ENCODE measurements at regions not wholly inside any gene's neighbourhood (a gene's known extent, or its start where the extent isn't known, plus 50 kb on each side); places are given as distances from the start of the nearest gene placed in this dataset.
A peak's percentile ranks its signal among the peaks of the same experiment; 100 is the strongest.

DNA sequence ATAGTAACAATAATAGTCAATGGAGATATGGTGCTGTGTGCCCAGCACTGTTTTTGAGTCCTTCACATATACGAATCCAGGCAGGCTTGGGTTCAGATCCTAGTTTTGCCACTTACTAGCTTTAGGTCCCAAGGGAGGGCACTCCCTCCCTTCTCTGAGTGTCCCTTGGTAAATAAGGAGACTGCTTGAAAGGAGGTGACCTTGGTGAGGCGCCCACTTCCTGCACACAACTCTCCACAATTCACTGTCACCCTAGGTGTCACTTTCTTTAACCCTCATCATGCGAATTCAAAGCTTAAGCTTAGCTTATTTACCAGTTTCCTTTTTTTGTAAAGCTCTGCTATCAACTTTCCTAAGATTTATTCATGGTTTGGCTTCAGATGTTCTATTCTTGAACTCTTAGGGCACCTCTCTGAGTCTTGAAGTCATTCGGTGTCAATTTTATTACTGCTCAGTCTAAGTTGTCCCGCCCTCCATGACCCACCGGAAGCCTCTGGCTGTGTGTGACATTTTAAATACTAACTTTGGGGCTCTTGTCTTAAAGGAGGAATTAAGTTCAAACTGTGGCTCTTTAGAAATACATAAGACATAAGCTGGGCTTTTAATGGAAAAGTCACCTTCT is 170.7 kb upstream of the ZNF618 start:
- Mint-ChIP-seq H3K27me3 (peaks cover 7% of the 10 kb centered on the region), H3K4me1 (no peaks in the 10 kb centered on the region), H3K4me3 (no peak overlapping the region), H3K27ac (no peak overlapping the region), H3K36me3 (no peaks in the 10 kb centered on the region), H3K9me3 (peaks cover 6 to 8% (median 7%) of the 10 kb centered on the region in 3 donors)

GRCh38 chr9:113705928-113706519 is 170.1 kb upstream of the ZNF618 start:
- no peaks in the 10 kb centered on the region for H3K36me3 Mint-ChIP-seq
- H3K27ac Mint-ChIP-seq = no peak overlapping the region
- peaks cover 7% of the 10 kb centered on the region for H3K27me3 Mint-ChIP-seq
- H3K4me3 Mint-ChIP-seq = no peak overlapping the region
- H3K4me1 Mint-ChIP-seq = no peaks in the 10 kb centered on the region
- H3K9me3 Mint-ChIP-seq = peaks cover 5 to 9% (median 6%) of the 10 kb centered on the region in 3 donors

GRCh38 chr9:113707953-113708695 is 168.0 kb upstream of the ZNF618 start:
- Mint-ChIP-seq H3K4me3 (no peak overlapping the region), H3K36me3 (no peaks in the 10 kb centered on the region), H3K4me1 (no peaks in the 10 kb centered on the region), H3K27me3 (peaks cover 7% of the 10 kb centered on the region), H3K9me3 (peaks cover 6 to 9% (median 6%) of the 10 kb centered on the region in 3 donors), H3K27ac (no peak overlapping the region)

GRCh38 chr9:113708821-113709713 is 167.0 kb upstream of the ZNF618 start:
- Mint-ChIP-seq H3K36me3 (no peaks in the 10 kb centered on the region), H3K9me3 (peaks cover 8 to 9% (median 9%) of the 10 kb centered on the region in 3 donors), H3K4me3 (no peak overlapping the region), H3K27me3 (peaks cover 7% of the 10 kb centered on the region), H3K27ac (no peak overlapping the region), H3K4me1 (no peaks in the 10 kb centered on the region)

DNA sequence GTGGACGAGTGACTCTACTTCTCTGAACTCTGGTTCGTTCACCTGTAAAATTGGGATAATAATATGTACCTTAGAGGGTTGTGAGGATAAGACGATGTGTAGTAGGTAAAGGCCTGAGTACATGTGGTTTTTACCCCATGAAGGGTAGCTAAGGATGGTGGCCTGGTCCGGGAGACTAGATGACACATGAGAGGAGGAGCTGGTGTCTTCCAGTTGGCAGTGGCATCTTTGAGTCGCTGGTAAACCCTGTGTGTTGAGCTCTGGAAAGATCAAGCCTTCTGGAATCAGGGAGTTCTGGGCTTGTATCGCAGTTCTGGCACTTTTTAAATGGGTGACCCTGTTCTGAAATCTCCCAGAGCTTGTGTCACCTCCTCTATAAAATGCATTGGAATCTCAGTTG is 166.4 kb upstream of the ZNF618 start:
- no peaks in the 10 kb centered on the region for H3K4me1 Mint-ChIP-seq
- H3K36me3 Mint-ChIP-seq = peaks cover 5% of the 10 kb centered on the region
- H3K4me3 Mint-ChIP-seq = no peak overlapping the region
- H3K27me3 Mint-ChIP-seq = peaks cover 7% of the 10 kb centered on the region
- H3K27ac Mint-ChIP-seq = no peak overlapping the region
- H3K9me3 Mint-ChIP-seq = peaks cover 9 to 12% (median 9%) of the 10 kb centered on the region in 3 donors

DNA sequence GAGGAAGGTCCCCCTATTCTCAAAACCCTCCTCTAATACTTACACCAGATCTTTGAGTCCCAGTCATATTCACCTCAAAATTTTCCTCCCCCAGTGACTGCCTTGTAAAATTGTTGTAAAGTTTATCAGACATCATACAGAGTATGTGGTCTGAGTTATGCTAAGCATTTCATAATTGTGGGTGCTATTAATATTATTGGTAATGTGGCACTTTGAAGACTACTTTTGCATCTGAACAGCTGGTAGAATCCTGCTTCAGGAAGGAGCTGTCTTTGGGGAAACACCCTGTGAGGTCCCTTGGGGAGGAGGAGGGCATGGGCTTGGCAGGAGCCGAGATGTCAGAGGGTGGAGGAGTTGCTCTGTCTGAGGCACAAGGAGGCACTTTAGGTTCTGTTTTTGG is 164.9 kb upstream of the ZNF618 start:
- H3K9me3 Mint-ChIP-seq = peaks cover 9 to 18% (median 12%) of the 10 kb centered on the region in 3 donors
- H3K27ac Mint-ChIP-seq = peak overlapping the region in 1 of 3 donors; percentile 53
- H3K4me3 Mint-ChIP-seq = no peak overlapping the region
- no peaks in the 10 kb centered on the region for H3K4me1 Mint-ChIP-seq
- peaks cover 7% of the 10 kb centered on the region for H3K27me3 Mint-ChIP-seq
- H3K36me3 Mint-ChIP-seq = peaks cover 5% of the 10 kb centered on the region

DNA sequence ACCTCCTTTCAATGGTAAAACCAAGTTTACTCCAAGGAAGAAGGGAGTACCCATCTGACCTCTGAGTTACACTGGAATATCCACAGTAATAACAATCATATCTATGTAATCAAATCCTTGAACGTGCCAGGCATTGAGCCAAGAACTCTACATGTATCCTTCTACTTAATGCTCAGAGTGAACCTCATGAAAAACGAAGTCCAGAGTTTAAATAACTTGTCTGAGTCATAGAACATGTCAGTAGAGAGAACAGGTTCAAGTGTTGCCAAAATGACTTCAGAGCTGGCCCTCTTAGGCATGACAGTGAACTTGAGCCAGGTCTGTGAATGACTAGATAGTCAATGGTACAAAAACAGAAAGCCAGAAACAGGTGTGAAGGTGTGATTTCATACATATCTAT is 164.1 kb upstream of the ZNF618 start:
- H3K27ac Mint-ChIP-seq = no peak overlapping the region
- peaks cover 7% of the 10 kb centered on the region for H3K27me3 Mint-ChIP-seq
- peaks cover 7 to 18% (median 10%) of the 10 kb centered on the region in 3 donors for H3K9me3 Mint-ChIP-seq
- H3K4me1 Mint-ChIP-seq = no peaks in the 10 kb centered on the region
- no peak overlapping the region for H3K4me3 Mint-ChIP-seq
- H3K36me3 Mint-ChIP-seq = peaks cover 5% of the 10 kb centered on the region

- Mint-ChIP-seq H3K36me3 (peaks cover 5% of the 10 kb centered on the region), H3K27ac (no peak overlapping the region), H3K27me3 (peaks cover 8% of the 10 kb centered on the region)
These were observed 161.0 kb upstream of the ZNF618 start for GRCh38 chr9:113715086-113715485.

GRCh38 chr9:113719919-113720318 is 156.2 kb upstream of the ZNF618 start:
- Mint-ChIP-seq H3K9me3 (peaks cover 0 to 9% (median 2%) of the 10 kb centered on the region in 3 donors), H3K27ac (no peak overlapping the region), H3K27me3 (peaks cover 11% of the 10 kb centered on the region), H3K4me1 (no peaks in the 10 kb centered on the region), H3K36me3 (no peaks in the 10 kb centered on the region), H3K4me3 (no peak overlapping the region)

More at GRCh38 chr9:113715086-113715485, 161.0 kb upstream of the ZNF618 start:
- Mint-ChIP-seq H3K4me3 (no peak overlapping the region), H3K9me3 (peaks cover 2 to 13% (median 6%) of the 10 kb centered on the region in 3 donors), H3K4me1 (no peaks in the 10 kb centered on the region)

- no peak overlapping the region for H3K27ac Mint-ChIP-seq
- H3K27me3 Mint-ChIP-seq = peaks cover 11% of the 10 kb centered on the region
- no peaks in the 10 kb centered on the region for H3K4me1 Mint-ChIP-seq
- no peaks in the 10 kb centered on the region for H3K36me3 Mint-ChIP-seq
- H3K9me3 Mint-ChIP-seq = peaks cover 0 to 7% (median 2%) of the 10 kb centered on the region in 3 donors
- no peak overlapping the region for H3K4me3 Mint-ChIP-seq
These were observed 155.6 kb upstream of the ZNF618 start for GRCh38 chr9:113720495-113720894.

GRCh38 chr9:113721856-113722255 is 154.3 kb upstream of the ZNF618 start:
- Mint-ChIP-seq H3K36me3 (no peaks in the 10 kb centered on the region), H3K27me3 (peaks cover 12% of the 10 kb centered on the region), H3K9me3 (peaks cover 0 to 4% (median 0%) of the 10 kb centered on the region in 3 donors), H3K4me1 (no peaks in the 10 kb centered on the region), H3K27ac (no peak overlapping the region), H3K4me3 (no peak overlapping the region)

DNA sequence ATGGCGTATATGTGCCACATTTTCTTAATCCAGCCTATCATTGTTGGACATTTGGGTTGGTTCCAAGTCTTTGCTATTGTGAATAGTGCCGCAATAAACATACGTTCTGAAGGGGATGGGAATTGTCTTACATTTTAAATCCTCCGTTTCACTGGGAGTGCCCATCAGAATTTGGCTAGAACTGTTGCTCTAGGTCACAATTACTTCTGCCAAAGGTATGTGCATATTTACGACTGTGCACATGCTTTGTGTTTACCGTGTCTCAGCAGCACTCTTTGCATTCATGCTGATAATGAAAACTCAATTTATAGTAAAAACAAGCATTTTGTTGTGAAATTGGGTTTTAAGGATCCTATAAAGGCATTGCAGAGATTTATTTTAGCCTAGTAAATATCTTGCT is 151.9 kb upstream of the ZNF618 start:
- H3K36me3 Mint-ChIP-seq = no peaks in the 10 kb centered on the region
- H3K27me3 Mint-ChIP-seq = peaks cover 10% of the 10 kb centered on the region
- no peaks in the 10 kb centered on the region for H3K4me1 Mint-ChIP-seq
- H3K9me3 Mint-ChIP-seq = peaks cover 0 to 8% (median under 1%) of the 10 kb centered on the region in 3 donors
- H3K27ac Mint-ChIP-seq = no peak overlapping the region
- H3K4me3 Mint-ChIP-seq = no peak overlapping the region

GRCh38 chr9:113728989-113729388 is 147.1 kb upstream of the ZNF618 start:
- H3K27me3 Mint-ChIP-seq = peaks cover 5% of the 10 kb centered on the region
- H3K27ac Mint-ChIP-seq = no peak overlapping the region
- H3K9me3 Mint-ChIP-seq = peaks cover 7 to 17% (median 9%) of the 10 kb centered on the region in 3 donors
- H3K4me1 Mint-ChIP-seq = no peaks in the 10 kb centered on the region
- H3K4me3 Mint-ChIP-seq = no peak overlapping the region
- peaks cover 2% of the 10 kb centered on the region for H3K36me3 Mint-ChIP-seq

DNA sequence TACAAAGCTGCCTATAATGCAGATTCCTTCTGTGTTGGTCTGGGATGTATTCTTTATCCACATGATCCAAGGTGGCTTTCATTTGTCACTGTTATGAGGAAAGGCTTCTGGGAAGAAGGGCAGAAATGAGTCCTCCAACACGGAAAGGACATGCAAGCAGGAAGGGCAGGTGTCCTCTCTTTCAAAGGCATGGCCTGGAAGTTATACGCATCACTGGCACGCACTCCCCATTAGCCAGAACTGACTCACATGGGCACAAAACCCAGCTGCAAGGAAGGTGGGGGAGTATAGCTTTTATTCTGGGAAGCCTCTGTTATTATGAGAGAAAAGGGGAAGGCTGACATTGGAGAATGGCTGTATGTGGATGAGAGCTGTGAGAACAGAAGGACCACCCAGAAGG is 141.3 kb upstream of the ZNF618 start:
- H3K27ac Mint-ChIP-seq = peak overlapping the region in 1 of 3 donors; percentile 45
- H3K4me3 Mint-ChIP-seq = no peak overlapping the region
- H3K4me1 Mint-ChIP-seq = no peaks in the 10 kb centered on the region
- peaks cover 6 to 18% (median 7%) of the 10 kb centered on the region in 3 donors for H3K9me3 Mint-ChIP-seq
- H3K36me3 Mint-ChIP-seq = peaks cover 2% of the 10 kb centered on the region
- peaks cover 15% of the 10 kb centered on the region for H3K27me3 Mint-ChIP-seq
